ENCODE measurements at regions not wholly inside any gene's neighbourhood (a gene's known extent, or its start where the extent isn't known, plus 50 kb on each side); places are given as distances from the start of the nearest gene placed in this dataset.

DNA sequence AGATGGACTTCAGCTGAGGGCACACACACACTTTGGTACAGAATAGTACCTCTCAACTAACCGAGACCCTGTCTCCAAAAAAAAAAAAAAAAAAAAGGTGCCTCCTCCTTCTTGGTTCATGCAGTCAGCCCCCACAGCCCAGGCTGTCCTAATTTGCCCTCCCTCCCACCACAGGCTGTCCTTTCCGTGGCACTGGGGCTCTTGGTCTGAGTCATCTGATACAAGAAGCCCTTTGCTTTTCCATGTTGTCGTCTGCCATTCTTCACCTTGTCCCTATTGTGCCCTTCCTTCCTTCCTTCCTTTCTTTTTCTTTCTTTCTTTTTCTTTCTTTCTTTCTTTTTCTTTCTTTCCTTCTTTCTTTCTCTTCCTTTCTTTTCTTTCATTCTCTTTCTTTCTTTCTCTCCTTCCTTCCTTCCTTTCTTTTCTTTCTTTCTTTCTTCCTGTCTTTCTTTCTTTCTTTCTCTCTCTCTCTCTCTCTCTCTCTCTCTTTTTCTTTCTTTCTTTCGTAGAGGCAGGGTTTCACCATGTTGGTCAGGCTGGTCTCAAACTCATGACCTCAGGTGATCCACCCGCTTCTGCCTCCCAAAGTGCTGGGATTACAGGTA lies 96.0 kb upstream of the IKZF1 start:
- DNase-seq, result peak; percentile 69

DNA sequence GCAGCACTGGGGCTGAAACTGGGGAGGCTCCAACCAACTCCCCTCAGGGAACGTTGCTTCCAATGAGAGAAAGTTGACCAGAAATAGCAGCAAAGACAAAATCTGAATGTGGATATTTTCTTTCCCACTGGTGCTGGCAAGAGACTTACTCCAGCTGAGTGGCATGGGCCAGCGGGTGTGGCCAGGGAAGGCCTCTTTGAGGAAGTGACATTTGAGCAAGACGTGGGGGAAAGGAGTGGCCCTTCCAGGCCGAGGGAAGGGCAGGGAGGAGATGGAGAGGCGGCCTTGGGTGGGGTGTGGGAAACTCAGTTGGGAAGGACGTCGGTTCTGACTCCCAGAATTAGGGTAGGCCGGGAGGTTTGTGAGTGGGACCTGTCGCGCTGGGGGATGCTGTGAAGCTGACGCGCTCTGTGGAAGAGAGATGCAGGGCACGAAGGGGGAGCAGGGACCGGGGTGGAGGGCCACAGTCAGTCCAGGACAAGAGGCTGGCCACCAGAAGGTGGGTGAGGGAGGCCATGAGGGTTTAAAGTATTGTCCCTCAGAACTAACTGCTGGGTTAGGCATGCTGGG lies 96.7 kb upstream of the IKZF1 start:
- no peak for DNase-seq

DNA sequence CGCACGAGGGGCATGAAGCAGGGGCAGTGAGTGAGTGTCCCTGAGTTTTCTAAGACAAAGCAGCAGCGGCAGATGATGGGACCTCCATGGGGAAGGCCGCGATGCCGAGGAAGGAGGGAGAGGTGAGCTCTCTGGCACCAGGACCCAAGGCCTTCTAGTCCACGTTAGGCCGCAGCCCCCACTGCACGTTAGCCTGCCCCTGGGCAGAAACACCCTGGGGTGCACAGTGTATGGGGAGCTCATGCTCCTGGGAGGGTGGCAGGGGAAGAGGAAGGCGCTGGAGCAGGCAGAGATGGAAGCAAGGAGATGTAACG lies 97.3 kb upstream of the IKZF1 start:
- peak; percentile 63 for DNase-seq

DNA sequence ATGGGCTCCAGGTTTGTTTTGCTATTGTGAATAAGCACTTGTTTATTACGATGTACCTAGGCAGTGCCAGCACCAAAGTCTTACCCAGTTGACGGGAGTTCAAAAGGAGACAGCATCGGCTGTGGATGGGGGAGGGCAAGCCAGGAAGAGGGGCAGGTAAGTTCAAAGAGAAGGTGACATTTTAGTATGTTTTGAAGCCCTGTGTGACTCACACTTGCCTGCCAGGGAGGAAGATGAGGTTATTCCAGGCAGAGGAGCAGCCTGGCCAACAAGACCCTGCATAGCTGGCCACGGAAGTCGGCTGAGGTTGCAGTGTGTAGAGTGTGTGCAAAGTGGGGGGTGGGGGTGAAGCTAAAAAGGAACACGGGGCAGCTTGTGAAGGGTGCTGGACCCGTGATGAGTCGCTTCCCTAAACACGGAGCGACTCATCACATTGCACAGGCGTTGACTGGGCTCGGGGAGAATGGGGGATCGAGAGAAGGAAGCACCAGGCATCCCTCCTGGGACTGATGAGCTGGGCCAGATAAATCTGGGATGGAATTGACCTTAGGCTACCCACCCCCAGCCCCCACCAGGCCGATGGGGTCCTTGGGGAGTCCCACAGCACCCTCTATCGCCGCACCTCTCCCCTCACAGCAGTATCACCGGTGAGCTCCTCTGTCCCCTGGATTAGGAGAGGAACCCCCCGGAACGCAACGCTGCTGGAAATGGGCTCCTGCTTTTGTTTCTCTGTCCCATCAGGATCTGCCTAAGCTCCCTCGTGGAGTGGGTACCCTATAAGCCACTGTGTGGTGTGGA lies 97.9 kb upstream of the IKZF1 start:
- peak; percentile 86 for DNase-seq

DNA sequence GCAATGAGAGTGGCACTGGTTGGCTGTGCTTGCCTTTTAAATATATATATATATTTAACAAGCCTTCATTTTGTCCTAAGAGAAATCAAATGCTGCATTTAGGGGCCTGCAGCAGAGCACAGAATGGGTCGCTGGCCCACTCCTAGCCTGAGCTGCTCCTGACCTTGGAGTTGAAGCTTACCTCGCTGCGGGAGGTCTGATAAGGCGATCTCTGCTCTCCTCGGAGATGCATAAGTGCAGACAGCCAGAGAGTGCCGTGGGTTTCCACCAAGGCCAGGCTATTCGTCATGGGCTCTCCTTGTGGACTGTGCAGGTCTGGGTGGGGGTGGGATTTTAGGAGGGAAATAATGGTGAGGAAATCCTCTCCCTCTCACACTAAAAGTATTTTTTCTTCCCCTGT lies 99.5 kb upstream of the IKZF1 start:
- peak; percentile 62 for DNase-seq

DNA sequence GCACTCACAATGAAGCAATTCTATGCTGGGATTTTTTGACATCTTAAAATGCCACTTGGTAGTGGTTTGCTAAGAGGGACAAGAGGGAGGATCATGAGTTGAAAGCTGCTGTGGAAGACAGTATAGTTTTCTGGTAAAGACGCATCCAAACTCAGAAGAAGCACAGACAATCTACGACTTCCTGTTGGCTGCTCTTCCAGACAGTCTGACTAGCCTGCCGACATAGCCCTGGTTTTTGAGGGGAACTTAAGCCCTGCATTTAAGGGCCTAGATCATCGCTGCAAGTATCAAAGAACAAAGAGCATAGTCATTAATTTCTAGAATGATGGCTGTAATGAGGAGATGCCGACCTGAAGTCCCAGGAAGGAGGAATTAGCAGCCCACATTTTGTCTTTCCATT lies 99.9 kb upstream of the IKZF1 start:
- DNase-seq, result no peak

DNA sequence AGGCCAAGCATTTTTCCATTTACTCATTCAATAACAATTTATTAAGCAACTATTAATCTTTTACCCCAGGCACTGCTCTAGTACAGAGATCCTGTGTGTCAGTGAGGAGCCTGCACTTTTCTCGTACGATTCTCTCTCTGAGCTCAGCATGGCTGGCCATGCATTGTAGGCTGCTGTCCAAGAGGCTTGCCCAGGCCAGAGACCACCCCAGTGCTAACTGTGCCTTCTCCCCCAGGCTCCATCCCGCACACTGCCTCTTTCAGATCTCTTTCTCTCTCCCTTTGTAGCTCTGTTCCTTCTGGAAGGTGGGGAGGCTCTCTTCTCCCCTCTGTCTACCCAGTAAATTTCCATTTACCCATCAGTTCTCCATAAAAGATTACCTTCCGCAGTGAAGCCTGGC lies 101.0 kb upstream of the IKZF1 start:
- no peak for DNase-seq

DNA sequence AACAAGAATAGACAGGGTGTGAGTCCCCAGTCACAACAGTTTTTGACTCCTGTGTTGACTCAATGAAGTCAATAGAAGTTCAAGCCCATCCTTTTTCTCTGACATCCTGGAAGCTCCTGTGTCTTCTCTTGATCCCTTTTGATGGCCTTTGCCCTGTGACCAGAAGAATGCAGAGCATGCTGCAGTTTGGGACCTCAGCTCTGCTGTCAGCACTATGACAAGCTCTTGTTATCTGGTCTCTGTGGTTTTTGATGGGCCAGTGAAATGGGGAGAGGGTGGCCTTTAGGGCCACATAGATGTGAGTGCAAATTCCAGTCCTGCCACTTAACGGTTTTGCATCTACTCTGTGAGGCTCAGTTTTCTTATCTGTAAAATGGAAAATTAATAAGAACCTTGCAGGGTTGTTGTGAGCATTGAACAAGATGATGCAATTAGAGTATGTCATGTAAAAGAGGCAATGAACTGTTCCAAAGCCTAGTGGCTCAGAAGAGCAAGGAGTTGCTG lies 102.4 kb upstream of the IKZF1 start:
- DNase-seq, result no peak

DNA sequence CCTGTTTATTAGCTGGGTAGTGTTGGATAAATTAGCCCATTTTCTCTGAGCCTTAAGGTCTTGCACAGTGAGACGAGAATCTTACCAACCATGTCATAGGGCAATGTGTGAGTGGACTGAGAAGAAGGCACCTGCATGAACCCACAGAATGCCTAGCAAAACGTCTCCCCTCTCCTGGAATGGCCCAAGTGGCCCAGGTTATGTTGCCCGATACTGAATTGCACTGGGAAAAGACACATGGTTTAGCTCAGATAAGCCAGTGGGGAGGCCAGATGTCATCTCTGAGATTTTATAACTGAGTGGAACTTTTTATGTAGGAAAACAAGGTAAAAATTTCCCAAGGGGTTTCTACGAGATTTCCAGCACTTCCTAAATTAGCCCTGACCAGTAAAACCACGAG lies 104.7 kb upstream of the IKZF1 start:
- no peak for DNase-seq

DNA sequence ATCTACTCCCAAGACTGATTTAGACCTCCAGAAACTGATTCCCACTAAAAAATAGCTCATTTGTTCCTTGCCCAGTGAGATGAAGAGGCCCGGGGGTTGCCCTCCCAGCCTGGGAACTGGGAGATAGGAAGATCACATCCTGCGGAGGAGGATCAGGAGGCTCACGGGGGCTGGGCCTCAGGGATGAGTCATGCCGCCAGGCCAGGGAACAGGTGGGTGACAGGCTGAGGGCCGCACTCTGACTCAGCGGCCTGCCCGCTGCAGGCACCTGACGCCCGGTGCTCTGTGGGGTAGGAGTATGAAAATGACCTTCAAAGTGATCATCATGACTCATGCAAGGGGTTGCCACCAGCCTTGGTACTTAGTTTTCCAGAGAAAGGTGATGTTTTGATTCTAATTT lies 104.5 kb upstream of the ZPBP start:
- DNase-seq, result peak; percentile 89

DNA sequence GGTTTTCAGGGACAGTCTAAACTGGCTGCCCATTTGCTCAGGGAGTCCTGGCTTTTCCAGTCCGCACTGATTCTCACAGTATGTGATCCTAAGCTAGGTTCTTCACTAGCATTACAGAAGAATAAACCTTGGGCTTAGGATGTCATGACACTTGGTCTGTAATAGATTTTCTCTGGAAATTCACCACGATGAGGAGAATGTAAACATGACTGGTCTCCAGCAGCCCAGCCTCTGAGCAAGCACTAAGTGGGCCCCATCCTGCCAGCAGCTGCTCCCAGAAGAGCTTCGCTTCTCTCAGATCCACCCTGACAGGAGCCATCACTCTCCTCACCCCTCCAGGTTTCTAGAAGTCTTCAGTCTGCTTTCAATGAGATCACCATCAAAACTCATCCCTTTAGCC lies 103.7 kb upstream of the ZPBP start:
- DNase-seq, result no peak

DNA sequence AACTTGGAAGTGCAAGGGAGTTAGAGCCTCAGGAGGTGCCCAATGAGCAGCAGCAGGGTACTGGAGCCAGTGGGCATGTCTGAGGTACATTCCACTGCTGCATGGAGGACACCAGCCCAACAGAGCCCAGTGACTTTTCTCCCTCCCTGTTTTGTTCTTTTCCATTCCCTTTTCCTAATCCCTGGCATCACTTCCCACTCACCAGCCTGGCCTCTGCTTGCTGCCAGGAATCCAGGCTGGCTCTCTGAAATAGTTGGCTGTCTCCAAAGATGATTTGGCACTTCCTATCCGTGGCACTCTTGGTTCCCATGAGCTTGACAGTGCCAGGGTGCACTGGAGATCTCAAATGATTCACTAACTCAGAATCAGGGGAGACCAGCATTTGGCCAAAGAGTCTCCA lies 97.7 kb upstream of the ZPBP start:
- no peak for DNase-seq

DNA sequence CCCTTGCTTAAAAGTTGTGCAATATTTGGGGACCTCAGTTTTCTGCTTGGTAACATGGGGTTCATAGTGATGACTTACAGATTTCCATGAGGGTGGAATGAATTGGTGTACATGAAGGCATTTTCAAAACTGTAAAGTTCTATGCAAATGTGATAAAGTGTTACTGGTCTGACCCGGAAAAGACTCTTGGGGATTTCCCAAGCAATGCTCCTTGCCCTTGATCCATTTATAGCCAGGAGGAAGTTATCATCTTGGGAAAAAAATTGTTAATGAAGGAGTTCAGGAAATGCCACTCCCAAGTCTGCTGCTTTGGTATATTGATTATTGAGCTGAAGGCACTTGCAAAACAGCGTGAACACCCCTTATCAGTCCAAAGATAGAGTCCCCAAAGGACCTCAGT lies 96.3 kb upstream of the ZPBP start:
- no peak for DNase-seq

DNA sequence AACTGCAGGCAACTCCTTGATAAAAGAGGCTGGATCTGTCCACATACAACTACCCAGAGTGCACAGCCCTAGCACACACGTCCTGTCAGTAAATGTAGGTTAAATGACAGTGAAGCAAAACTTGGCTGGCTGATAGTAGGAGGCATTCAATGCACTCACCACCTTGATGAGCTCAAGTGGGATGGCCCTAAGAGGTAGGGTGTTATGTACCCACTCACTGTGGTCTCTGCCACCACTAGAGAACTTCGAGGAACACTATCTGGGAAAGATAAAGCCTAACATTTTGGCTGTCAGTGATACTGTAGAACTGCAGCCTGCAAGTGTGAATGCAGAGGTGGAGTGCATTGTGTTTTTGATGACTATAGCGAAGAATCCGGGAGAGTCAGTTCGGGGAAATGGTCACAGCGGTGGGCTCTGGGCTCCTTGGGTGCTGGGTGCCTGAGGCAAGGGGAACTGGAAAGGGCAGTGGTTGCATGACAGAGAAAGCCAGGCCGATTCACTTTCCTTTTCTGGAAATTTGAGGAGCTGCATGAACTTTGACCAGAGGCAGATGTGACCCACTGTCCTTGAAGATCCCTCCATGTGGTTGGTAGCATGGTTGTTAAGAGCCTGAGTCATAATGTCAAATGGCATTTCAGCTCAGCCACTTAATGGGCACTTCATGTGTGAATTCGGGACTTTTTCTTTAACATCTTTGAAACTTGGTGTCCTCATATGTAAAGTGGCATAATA lies 93.1 kb upstream of the ZPBP start:
- no peak for DNase-seq

DNA sequence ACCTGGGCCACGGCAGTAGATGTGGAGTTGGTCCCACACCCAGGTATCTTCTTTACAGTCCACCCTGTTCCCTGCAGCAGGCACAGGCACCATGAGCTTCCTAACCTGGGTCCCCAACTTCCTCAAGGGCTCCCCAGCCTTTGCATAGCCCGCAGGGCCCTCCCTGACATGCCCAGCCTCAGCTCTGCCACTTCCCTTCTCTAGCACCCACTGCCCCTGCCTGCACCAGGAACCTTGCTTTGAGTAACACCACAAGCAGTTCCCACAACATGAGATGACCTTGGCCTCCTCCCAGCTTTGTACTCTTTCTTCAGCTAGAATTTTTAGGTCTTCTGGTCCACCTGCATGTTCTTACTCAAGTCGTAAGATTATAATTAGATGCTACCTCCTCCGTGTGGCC lies 92.2 kb upstream of the ZPBP start:
- DNase-seq, result no peak

DNA sequence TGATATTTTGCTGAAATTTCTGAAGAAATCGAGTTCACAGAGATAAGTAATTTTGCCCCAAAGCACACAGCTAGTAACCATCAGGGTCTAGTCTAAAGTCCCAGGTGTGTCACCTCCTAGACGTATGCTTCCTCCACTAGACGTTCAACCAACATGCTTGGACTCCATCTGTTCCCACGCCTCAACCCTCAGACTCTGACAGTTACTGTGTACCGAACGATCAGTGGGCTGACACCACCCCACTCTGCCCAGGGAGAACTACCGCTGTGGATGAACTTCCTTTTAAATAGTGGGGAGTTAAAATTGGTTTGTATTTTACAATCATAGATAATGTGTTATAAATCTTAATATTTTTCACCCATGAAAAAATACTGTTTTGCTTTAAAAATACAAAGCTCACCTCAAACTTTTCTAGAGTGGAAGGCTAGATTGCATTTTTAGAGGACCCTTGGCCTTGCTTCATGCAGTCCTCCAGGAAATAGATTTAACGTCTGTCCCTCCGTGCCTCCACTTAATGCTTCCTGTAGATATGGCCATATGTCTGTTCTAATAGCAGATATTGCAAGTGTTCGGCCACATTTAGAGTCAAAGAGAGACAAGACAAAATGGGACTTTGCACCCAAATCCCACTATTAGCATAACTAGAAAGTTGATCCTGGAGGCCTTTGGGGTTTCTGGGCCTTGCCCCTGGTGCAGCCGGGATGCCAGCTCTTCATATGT lies 91.4 kb upstream of the ZPBP start:
- DNase-seq, result no peak

DNA sequence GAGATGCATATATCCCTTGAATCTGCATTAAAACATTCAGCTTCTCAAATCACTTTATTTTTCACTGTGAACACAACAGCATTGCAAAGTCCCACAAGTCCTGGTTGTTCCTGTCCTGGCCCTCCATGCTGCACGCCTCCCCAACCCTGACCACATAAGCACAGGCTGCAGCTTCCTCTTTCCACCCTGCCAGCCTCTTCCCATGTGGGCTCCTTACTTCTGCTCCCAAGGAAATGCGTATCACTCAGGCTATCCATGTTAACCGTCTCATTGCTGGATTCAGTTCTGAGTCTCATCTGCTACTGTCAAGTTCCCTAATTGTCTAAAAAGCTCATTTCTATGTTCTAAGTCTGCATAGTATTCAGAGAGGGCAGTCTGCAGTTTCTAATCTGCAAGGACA lies 89.7 kb upstream of the ZPBP start:
- no peak for DNase-seq

DNA sequence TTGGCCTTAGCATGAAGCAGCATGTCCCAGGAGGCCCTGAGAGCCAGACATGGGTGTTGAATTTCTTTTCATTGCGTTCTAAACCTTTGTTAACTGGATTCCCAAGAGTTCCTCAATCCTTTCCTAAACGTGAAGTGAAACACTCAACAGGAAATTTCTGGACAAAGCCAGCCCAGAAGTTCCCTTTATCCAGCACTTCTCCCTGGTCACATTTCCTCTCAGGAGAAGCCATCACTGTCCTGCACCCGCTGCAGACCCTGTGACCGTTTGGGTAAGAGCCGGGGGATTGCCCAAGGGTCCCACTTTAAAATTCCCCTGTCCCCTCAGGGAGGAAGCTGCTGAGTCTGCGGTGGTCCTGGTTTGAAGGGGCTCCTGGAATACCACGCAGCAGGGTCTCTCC lies 88.0 kb upstream of the ZPBP start:
- DNase-seq, result no peak

DNA sequence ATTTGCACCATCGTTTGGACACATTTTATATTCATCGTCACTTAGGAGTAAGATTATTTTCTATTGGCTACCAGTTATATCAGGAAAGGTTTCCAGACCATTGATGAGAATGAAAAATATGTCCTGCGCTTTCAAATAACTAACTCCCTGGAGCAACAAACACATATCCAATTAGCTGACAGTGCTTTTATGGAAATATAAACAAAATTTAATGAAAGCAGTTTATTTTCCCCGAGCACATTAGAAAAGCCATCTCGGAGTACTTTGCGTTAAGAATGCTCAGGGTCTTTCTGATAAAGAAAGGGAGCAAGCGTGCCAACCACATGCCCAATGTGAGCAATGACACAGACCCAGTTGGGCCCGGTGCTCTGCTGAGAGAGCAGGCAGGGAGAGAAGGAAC lies 85.1 kb upstream of the ZPBP start:
- DNase-seq, result no peak

DNA sequence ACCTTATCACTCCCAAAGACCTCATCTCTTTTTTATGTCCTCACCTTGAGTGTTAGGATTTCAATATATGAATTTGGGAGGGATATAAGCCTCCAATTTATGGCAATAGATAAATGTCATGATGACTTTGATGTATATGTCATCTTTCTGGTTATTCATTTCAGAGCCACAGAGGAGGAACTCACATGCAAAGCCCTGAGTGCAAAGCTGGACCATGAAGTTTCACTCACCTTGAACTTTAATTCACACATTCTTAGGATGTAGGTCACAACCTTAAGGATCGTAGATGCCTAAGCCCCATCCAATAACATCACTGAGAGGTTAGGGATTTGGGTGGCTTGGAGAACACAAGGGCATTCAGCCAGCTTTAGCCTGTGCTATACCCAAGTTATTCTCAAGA lies 81.9 kb upstream of the ZPBP start:
- DNase-seq, result no peak

DNA sequence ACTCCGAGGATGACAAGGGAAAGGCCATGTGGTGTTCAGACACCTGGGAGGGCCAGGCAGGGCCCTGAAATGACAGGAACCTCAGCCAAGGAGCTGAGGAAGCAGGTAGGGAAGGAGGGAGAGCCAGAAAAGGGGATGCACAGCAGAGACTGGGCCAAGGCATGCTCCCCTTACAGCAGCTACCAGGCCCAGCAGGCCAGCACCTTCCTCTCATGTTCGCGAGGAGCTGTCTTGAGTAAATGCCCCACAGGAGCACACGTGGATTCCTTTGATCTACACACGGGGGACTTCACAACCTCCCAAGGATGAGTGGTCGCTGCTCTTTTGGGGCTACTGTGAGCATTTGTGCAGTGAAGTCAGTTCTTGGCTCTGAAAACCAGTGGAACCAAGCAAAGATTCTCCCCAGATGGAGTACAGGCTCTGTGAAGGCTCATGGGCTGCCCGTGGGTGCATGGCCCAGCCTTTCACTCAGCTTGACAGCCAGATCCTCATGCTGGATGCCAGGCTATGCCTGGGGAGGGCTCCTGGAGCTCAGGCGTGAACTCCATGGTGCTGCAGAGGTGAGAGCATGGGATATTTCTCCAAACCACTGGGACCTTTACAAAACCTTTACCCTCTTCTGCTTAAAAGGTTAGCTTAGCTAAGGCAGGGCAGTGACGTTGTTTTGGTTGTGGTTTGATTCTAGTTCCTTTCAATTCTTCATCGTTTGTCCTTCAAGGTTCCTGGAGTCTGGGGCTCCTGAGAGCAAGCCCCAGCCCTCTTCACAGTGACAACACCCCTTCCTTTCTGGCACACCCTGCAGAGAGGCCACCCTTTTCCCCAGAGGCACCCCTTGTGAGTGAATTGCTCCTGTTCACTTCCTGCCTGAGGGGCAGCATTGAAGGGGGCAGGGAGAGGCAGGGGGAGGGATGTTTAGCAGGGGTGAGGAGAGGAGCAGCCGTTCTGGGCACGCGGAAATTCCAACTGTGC lies 74.2 kb upstream of the ZPBP start:
- DNase-seq, result no peak

DNA sequence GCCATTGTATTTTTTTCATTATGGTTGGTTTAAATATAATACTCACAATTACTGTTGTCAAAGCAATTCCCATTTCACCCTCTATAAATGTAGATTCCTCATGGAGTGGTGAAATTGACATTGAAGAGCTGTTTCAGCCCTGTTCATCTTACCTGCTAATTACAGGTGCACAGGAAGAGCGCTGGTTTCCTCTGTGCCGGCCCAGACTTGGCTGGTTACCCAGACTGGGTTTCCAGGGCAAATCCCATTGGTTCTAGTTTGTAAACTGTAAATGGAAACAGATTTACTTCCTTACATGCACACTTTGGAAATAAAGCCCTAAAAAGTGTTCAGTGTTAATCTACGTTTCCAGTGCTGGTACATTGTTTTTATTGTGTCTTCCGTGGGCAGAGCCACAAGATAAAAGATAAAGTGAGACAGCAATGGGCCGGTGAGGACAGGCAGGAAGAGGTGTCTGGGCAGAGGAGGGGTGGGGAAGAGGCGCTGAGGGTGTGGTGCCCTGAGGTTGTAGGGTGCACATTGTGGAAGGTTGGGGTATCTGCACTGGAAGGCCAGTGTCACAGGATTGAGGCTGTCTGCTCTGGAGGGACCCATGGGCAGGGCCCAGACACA lies 71.6 kb upstream of the ZPBP start:
- DNase-seq, result peak; percentile 71

Measured in activated effector memory CD4-positive, alpha-beta T cell treated with anti-CD3 and anti-CD28 coated beads, Interleukin-2, amount 50 U/mL, for 16 hours (primary cell).